Fibroblast of lung (primary cell): ENCODE measurements at regions not wholly inside any gene's neighbourhood (a gene's known extent, or its start where the extent isn't known, plus 50 kb on each side); places are given as distances from the start of the nearest gene placed in this dataset.

ENCODE experiments used
- CTCF ChIP-seq, 2 donors: IDR thresholded peaks in 1 of 2; conservative IDR thresholded peaks in 1 of 2; 1 replicate in 1 of 2; 2 replicates in 1 of 2; pipeline ENCODE4 v1.5.1; 2011 to 2012; ENCODE audit warnings: low read length in 2 of 2, control low read depth in 1 of 2, inconsistent platforms in 1 of 2, low read depth in 1 of 2, mild to moderate bottlenecking in 1 of 2
- EZH2 ChIP-seq: IDR thresholded peaks from 2 replicates; pipeline ENCODE4 v1.5.1; 2012; ENCODE audit warnings: low read length, control low read depth, mild to moderate bottlenecking; ENCODE audit errors: missing control alignments

GRCh38 chr4:111045992-111046391 lies 423.1 kb upstream of the PITX2 start:
- TF ChIP-seq CTCF (conservative IDR thresholded peaks at IDR 0.05 in 1 of 2, IDR thresholded peaks at IDR 0.05 in 1 of 2; ENCODE audit: low read depth in 1 of 2, low read length in 2 of 2) = no peak
- no peak for TF ChIP-seq EZH2
